A673 (cell line): ENCODE measurements at regions not wholly inside any gene's neighbourhood (a gene's known extent, or its start where the extent isn't known, plus 50 kb on each side); places are given as distances from the start of the nearest gene placed in this dataset.

Experiments used
- BruUV-seq: library from RNA; stranded (reverse); fragments of 400-500 nt; replicated peaks from 2 replicates; lab custom pipeline; 2021; lab: Mats Ljungman, UMichigan
- CTCF ChIA-PET: fragments of 300-600 bp; sonication (Branson Sonifier 250); formaldehyde crosslinking; loops from one replicate; lab custom pipeline; 2022; ENCODE audit warnings: antibody characterized with exemption; lab: Charles Lee
- POLR2A ChIA-PET: fragments of 300-600 bp; sonication (Branson Sonifier 250); formaldehyde crosslinking; loops from one replicate; lab custom pipeline; 2022; ENCODE audit warnings: antibody characterized with exemption; ENCODE audit not compliant: low non-redundant PET; lab: Charles Lee
- DNase-seq: peaks from one replicate; pipeline ENCODE4 v3.0.0-alpha.2; 2015; ENCODE audit warnings: low spot score
- H3K27ac ChIP-seq: fragments of 200-600 bp; sonication (generic); 2 replicates; pipeline ENCODE4 v1.5.1; 2016; ENCODE audit warnings: mixed run types, low read depth, mild to moderate bottlenecking, mixed read lengths, antibody characterized with exemption, low read length; ENCODE audit not compliant: poor library complexity, severe bottlenecking
- H3K27me3 ChIP-seq: fragments of 200-600 bp; sonication (generic); replicated peaks from 2 replicates; pipeline ENCODE4 v1.6.1; 2017; ENCODE audit warnings: mixed run types, low read depth, mild to moderate bottlenecking, mixed read lengths, antibody characterized with exemption, low read length; ENCODE audit not compliant: insufficient read depth, poor library complexity
- H3K36me3 ChIP-seq: fragments of 200-600 bp; sonication (generic); 2 replicates; pipeline ENCODE4 v1.6.1; 2016; ENCODE audit warnings: mixed run types, mild to moderate bottlenecking, mixed read lengths, antibody characterized with exemption, low read length; ENCODE audit not compliant: insufficient read depth, poor library complexity, severe bottlenecking
- H3K4me1 ChIP-seq: fragments of 200-600 bp; sonication (generic); 2 replicates; pipeline ENCODE4 v1.6.1; 2017; ENCODE audit warnings: mixed run types, mild to moderate bottlenecking, mixed read lengths, antibody characterized with exemption, low read length; ENCODE audit not compliant: insufficient read depth, poor library complexity, severe bottlenecking
- H3K4me3 ChIP-seq: fragments of 200-600 bp; sonication (generic); 2 replicates; pipeline ENCODE4 v1.5.1; 2016; ENCODE audit warnings: low read depth, mixed run types, mild to moderate bottlenecking, mixed read lengths, low read length; ENCODE audit not compliant: poor library complexity, severe bottlenecking
- H3K9me3 ChIP-seq: fragments of 200-600 bp; sonication (generic); 2 replicates; pipeline ENCODE4 v1.6.1; 2016; ENCODE audit warnings: mixed run types, low read depth, mild to moderate bottlenecking, mixed read lengths, antibody characterized with exemption, low read length; ENCODE audit not compliant: poor library complexity, severe bottlenecking
- CTCF ChIP-seq: fragments of 300-800, 200-600 bp; sonication (generic); conservative IDR thresholded peaks from 2 replicates; pipeline ENCODE4 v1.5.1; 2017; ENCODE audit warnings: low read depth, mild to moderate bottlenecking, antibody characterized with exemption, low read length, moderate library complexity, mixed read lengths
- EZH2 ChIP-seq: fragments of 200-600 bp; sonication (generic); IDR thresholded peaks from 2 replicates; pipeline ENCODE4 v1.6.1; 2017; ENCODE audit warnings: borderline replicate concordance, low read depth, mild to moderate bottlenecking, mixed read lengths, antibody characterized with exemption, low read length; ENCODE audit not compliant: poor library complexity, severe bottlenecking
- intact Hi-C: fragments of 100-400 bp; cut with micrococcal nuclease; formaldehyde crosslinking; loops from one replicate; pipeline ENCODE4 v1.10.0; 2022; ENCODE audit not compliant: unreplicated experiment

DNA sequence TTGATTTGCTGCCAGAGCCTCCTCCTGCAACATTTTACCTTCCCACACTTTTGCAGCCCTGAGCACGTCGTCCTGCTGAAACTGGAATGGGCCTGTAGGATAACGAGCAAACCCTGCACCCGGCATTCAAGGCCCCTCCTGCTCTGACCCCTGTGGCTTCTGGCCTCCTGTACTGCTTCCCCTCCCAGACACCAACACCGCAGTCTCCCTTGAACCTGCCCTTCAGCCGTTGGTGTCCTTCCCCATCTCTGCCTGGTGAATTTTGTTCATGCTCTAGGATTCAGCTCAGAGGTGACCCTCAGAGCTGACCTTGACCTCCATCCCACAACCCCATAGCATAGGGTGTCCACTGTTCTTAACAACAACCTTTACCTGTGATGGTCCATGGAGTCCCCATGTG, 535.1 kb downstream of the MATN1 start:
- intact Hi-C loops, result no loop called here
- BruUV-seq, result no TSS peak
- no peak for TF ChIP-seq EZH2
- no peak for TF ChIP-seq CTCF
- Histone ChIP-seq H3K36me3 (no peaks in the 10 kb centered on the region), H3K4me1 (no peaks in the 10 kb centered on the region), H3K27ac (no peak overlapping the region), H3K4me3 (no peak overlapping the region), H3K9me3 (no peaks in the 10 kb centered on the region), H3K27me3 (no peaks in the 10 kb centered on the region)
- POLR2A ChIA-PET, result no interaction called here
- DNase-seq, result no peak
- CTCF ChIA-PET, result no interaction called here

- POLR2A ChIA-PET, result no interaction called here
- H3K36me3 ChIP-seq, result no peaks in the 10 kb centered on the region
- CTCF ChIA-PET, result no interaction called here
- H3K27ac ChIP-seq, result no peak overlapping the region
- no TSS peak for BruUV-seq
- no peak for TF ChIP-seq EZH2
- TF ChIP-seq CTCF, result no peak
- H3K4me1 ChIP-seq, result no peaks in the 10 kb centered on the region
- no peaks in the 10 kb centered on the region for H3K27me3 ChIP-seq
- no peak for DNase-seq
- intact Hi-C loops, result no loop called here
- no peak overlapping the region for H3K4me3 ChIP-seq
- no peaks in the 10 kb centered on the region for H3K9me3 ChIP-seq
Observed at GRCh38 chr1:30187413-30188023, 535.9 kb downstream of the MATN1 start.

- no peak overlapping the region for H3K4me3 ChIP-seq
- ChIA-PET POLR2A (no interaction called here), CTCF (no interaction called here)
- H3K27me3 ChIP-seq, result no peaks in the 10 kb centered on the region
- DNase-seq, result no peak
- no peak for TF ChIP-seq EZH2
- no peak for TF ChIP-seq CTCF
- H3K4me1 ChIP-seq, result no peaks in the 10 kb centered on the region
- no TSS peak for BruUV-seq
- no peaks in the 10 kb centered on the region for H3K9me3 ChIP-seq
- H3K27ac ChIP-seq, result no peak overlapping the region
- intact Hi-C loops, result no loop called here
- H3K36me3 ChIP-seq, result no peaks in the 10 kb centered on the region
Observed at GRCh38 chr1:30186586-30186985, 536.8 kb downstream of the MATN1 start.
